Trophoblast cell (in vitro differentiated cells and primary cell): ENCODE measurements at regions not wholly inside any gene's neighbourhood (a gene's known extent, or its start where the extent isn't known, plus 50 kb on each side); places are given as distances from the start of the nearest gene placed in this dataset.

Source experiments
- DNase-seq, 2 donors: peaks; one replicate each; pipeline ENCODE4 v3.0.0-alpha.2; 2016
- H2AFZ ChIP-seq: 2 replicates; pipeline ENCODE4 v1.6.1; 2013; ENCODE audit warnings: low read length, moderate library complexity, mild to moderate bottlenecking; ENCODE audit not compliant: insufficient read depth, poor library complexity
- H2AK5ac ChIP-seq: 2 replicates; pipeline ENCODE4 v1.6.1; 2013; ENCODE audit warnings: mild to moderate bottlenecking, low read length
- H2BK120ac ChIP-seq: 2 replicates; pipeline ENCODE4 v1.6.1; 2013; ENCODE audit warnings: low read length, mild to moderate bottlenecking, moderate library complexity; ENCODE audit not compliant: insufficient read depth, poor library complexity
- H2BK12ac ChIP-seq: 2 replicates; pipeline ENCODE4 v1.6.1; 2013; ENCODE audit warnings: mild to moderate bottlenecking, low read length, moderate library complexity
- H2BK5ac ChIP-seq: 2 replicates; pipeline ENCODE4 v1.6.1; 2013; ENCODE audit warnings: low read length, low read depth, moderate library complexity, mild to moderate bottlenecking; ENCODE audit not compliant: poor library complexity
- H3K14ac ChIP-seq: 2 replicates; pipeline ENCODE4 v1.6.1; 2013; ENCODE audit warnings: mild to moderate bottlenecking, low read length
- H3K18ac ChIP-seq: 2 replicates; pipeline ENCODE4 v1.6.1; 2013; ENCODE audit warnings: mild to moderate bottlenecking, low read length
- H3K23ac ChIP-seq: 2 replicates; pipeline ENCODE4 v1.6.1; 2013; ENCODE audit warnings: low read length
- H3K27ac ChIP-seq: 2 replicates; pipeline ENCODE4 v1.5.1; 2013; ENCODE audit warnings: low read depth, mild to moderate bottlenecking, inconsistent platforms, low read length, moderate library complexity
- H3K27me3 ChIP-seq: 2 replicates; pipeline ENCODE4 v1.6.1; 2013; ENCODE audit warnings: inconsistent platforms, mild to moderate bottlenecking, low read length, moderate library complexity; ENCODE audit not compliant: insufficient read depth
- H3K36me3 ChIP-seq, 2 experiments: 1 replicate in 1 of 2; 2 replicates in 1 of 2; pipeline ENCODE4 v1.6.1; 2013; ENCODE audit warnings: low read length in 2 of 2, mild to moderate bottlenecking in 2 of 2, moderate library complexity in 1 of 2; ENCODE audit not compliant: insufficient read depth in 2 of 2, control insufficient read depth in 1 of 2
- H3K4ac ChIP-seq: 2 replicates; pipeline ENCODE4 v1.6.1; 2013; ENCODE audit warnings: low read depth, mild to moderate bottlenecking, low read length, moderate library complexity
- H3K4me1 ChIP-seq, 2 experiments: 1 replicate in 1 of 2; 2 replicates in 1 of 2; pipeline ENCODE4 v1.6.1; 2013; ENCODE audit warnings: low read length in 2 of 2, mild to moderate bottlenecking in 2 of 2, moderate library complexity in 1 of 2; ENCODE audit not compliant: insufficient read depth in 2 of 2, control insufficient read depth in 1 of 2
- H3K4me2 ChIP-seq: 2 replicates; pipeline ENCODE4 v1.6.1; 2013; ENCODE audit warnings: inconsistent platforms, mild to moderate bottlenecking, low read length, moderate library complexity
- H3K4me3 ChIP-seq: 2 replicates; pipeline ENCODE4 v1.5.1; 2013; ENCODE audit warnings: mild to moderate bottlenecking, low read depth, low read length, inconsistent platforms
- H3K79me1 ChIP-seq: one replicate; pipeline ENCODE4 v1.6.1; 2013; ENCODE audit warnings: low read length
- H3K79me2 ChIP-seq: 2 replicates; pipeline ENCODE4 v1.6.1; 2013; ENCODE audit warnings: low read length, mild to moderate bottlenecking; ENCODE audit not compliant: control insufficient read depth, insufficient read depth, poor library complexity
- H3K9ac ChIP-seq: 2 replicates; pipeline ENCODE4 v1.6.1; 2013; ENCODE audit warnings: mild to moderate bottlenecking, low read length
- H3K9me3 ChIP-seq: 2 replicates; pipeline ENCODE4 v1.6.1; 2013; ENCODE audit warnings: low read depth, mild to moderate bottlenecking, control low read depth, inconsistent platforms, low read length; ENCODE audit not compliant: insufficient read depth
- H4K12ac ChIP-seq: 2 replicates; pipeline ENCODE4 v1.6.1; 2013; ENCODE audit warnings: low read depth, mild to moderate bottlenecking, low read length, moderate library complexity
- H4K8ac ChIP-seq: 2 replicates; pipeline ENCODE4 v1.6.1; 2013; ENCODE audit warnings: low read depth, mild to moderate bottlenecking, low read length, moderate library complexity
- H4K91ac ChIP-seq: one replicate; pipeline ENCODE4 v1.6.1; 2013; ENCODE audit warnings: low read depth, mild to moderate bottlenecking, low read length, moderate library complexity
- WGBS: extraction: QIAGEN DNeasy Blood & Tissue Kit; methylation state at CpG from one replicate; pipeline ENCODE4 v1.1.7; 2013; ENCODE audit warnings: missing lambda C conversion rate; ENCODE audit not compliant: insufficient read length, insufficient coverage; ENCODE audit errors: extremely low coverage; 5-methylcytosine and 5-hydroxymethylcytosine counted together

GRCh38 chr1:80966266-80966665, 834.5 kb upstream of the ADGRL2 start:
- Histone ChIP-seq H3K36me3 (no peaks in the 10 kb centered on the region), H2BK120ac (no peak overlapping the region), H3K79me1 (no peaks in the 10 kb centered on the region), H4K12ac (no peak overlapping the region), H3K23ac (no peak overlapping the region), H3K27ac (no peak overlapping the region), H3K4ac (no peak overlapping the region), H3K27me3 (no peaks in the 10 kb centered on the region), H4K8ac (no peak overlapping the region), H2BK5ac (no peak overlapping the region), H2AFZ (no peak overlapping the region), H2BK12ac (no peak overlapping the region), H3K14ac (no peak overlapping the region), H2AK5ac (no peak overlapping the region), H3K4me2 (no peak overlapping the region), H4K91ac (no peak overlapping the region), H3K4me3 (no peak overlapping the region), H3K9me3 (no peaks in the 10 kb centered on the region), H3K18ac (no peak overlapping the region), H3K79me2 (no peaks in the 10 kb centered on the region), H3K4me1 (no peaks in the 10 kb centered on the region), H3K9ac (no peak overlapping the region)
- WGBS = no CpG with 5 or more reads among the region's 1 CpG
- DNase-seq = no peak

DNA sequence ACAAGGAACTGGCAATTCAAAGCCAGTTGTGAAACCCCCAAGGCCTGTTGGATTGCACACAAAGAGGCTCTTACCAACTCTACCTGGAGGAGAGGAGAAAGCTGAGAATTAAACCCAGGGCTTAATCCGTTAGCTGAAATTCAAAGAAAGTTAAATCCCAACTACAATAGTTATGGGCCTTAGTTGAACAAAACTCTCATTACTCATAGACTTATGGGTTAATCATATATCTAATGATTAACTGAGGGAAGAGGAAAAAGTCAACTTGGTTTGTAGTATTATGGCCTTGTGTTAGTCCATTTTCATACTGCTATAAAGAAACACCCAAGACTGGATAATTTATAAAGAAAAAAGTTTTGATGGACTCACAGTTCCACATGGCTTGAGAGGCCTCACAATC, 838.2 kb upstream of the ADGRL2 start:
- no peak overlapping the region for H4K8ac ChIP-seq
- no peak overlapping the region for H2AK5ac ChIP-seq
- no peak overlapping the region for H3K4me3 ChIP-seq
- no peaks in the 10 kb centered on the region for H3K4me1 ChIP-seq
- no peaks in the 10 kb centered on the region for H3K27me3 ChIP-seq
- no peaks in the 10 kb centered on the region for H3K9me3 ChIP-seq
- DNase-seq = no peak
- H4K91ac ChIP-seq = no peak overlapping the region
- no peak overlapping the region for H3K18ac ChIP-seq
- H3K9ac ChIP-seq = no peak overlapping the region
- no peak overlapping the region for H4K12ac ChIP-seq
- no peaks in the 10 kb centered on the region for H3K79me2 ChIP-seq
- H2BK5ac ChIP-seq = no peak overlapping the region
- H3K27ac ChIP-seq = no peak overlapping the region
- H3K14ac ChIP-seq = no peak overlapping the region
- H3K23ac ChIP-seq = no peak overlapping the region
- H3K79me1 ChIP-seq = no peaks in the 10 kb centered on the region
- H2BK120ac ChIP-seq = no peak overlapping the region
- no peak overlapping the region for H2BK12ac ChIP-seq
- no peak overlapping the region for H3K4me2 ChIP-seq
- no CpG with 5 or more reads among the region's 1 CpG for WGBS
- no peak overlapping the region for H3K4ac ChIP-seq
- no peak overlapping the region for H2AFZ ChIP-seq
- no peaks in the 10 kb centered on the region for H3K36me3 ChIP-seq

DNA sequence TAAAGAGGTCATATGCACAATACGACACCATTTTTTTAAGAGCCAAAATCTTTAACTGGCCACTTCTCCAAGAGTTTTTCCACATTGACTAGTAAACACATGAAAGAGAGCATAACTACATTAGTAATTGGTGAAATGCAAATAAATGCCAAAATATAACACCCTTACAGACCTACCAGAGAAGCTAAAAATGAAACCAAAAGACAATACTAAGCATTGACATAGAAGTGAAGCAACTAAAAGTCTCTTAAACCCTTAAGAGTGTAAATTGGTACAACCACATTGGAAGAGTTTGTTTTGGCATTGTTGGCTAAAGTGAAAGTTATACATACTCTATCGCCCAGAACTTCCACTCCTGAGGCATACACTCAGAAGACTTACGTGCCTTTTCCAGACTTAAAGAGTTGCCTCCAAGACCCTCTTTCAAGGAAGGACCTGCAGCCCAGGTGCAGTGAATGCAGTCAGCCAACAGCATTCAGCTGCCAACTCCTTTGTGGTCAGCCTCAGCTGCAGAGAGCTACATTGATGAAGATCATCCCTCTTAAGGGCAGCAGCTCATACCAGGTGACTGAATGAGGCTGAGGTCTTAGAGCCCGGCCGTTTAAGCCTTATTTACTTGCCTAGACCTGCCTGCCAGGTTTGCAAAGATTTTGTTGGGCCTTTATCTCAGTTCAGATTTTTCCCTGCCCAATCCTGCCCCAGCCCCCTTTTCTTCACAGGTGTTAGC, 839.1 kb upstream of the ADGRL2 start:
- Histone ChIP-seq H2BK12ac (no peak overlapping the region), H3K4me3 (no peak overlapping the region), H3K79me1 (no peaks in the 10 kb centered on the region), H2BK120ac (no peak overlapping the region), H3K9ac (no peak overlapping the region), H3K23ac (no peak overlapping the region), H3K4me1 (no peaks in the 10 kb centered on the region), H3K14ac (no peak overlapping the region), H3K18ac (no peak overlapping the region), H3K27me3 (no peaks in the 10 kb centered on the region), H4K91ac (no peak overlapping the region), H3K4me2 (no peak overlapping the region), H3K36me3 (no peaks in the 10 kb centered on the region), H2BK5ac (no peak overlapping the region), H3K27ac (no peak overlapping the region), H3K79me2 (no peaks in the 10 kb centered on the region), H3K4ac (no peak overlapping the region), H4K8ac (no peak overlapping the region), H2AFZ (no peak overlapping the region), H3K9me3 (no peaks in the 10 kb centered on the region), H4K12ac (no peak overlapping the region), H2AK5ac (no peak overlapping the region)
- no CpG with 5 or more reads among the region's 5 CpGs for WGBS
- no peak for DNase-seq

DNA sequence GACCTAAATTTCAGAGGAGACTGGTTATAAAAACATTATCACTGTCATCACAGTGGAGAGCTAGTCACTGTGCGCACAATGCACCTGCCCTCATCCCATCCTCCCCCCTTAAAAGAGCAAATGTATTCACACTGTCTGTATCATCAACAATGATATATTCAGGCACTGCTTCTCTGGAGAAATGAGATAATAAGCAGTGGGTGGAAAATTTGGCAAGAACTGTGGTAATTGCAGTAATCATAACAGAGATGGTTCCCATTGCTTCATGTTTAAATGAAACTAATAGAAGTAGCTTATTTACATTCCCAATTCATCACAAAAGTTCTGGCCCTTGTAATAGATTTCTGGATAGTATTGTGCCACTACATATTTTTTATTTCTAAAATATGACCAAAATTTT, 867.4 kb upstream of the ADGRL2 start:
- no peak overlapping the region for H3K4me2 ChIP-seq
- no peak overlapping the region for H3K4me3 ChIP-seq
- no peak overlapping the region for H3K9ac ChIP-seq
- no peak overlapping the region for H3K14ac ChIP-seq
- no peak overlapping the region for H2BK5ac ChIP-seq
- no CpG with 5 or more reads among the region's 1 CpG for WGBS
- H4K12ac ChIP-seq = no peak overlapping the region
- H3K79me2 ChIP-seq = no peaks in the 10 kb centered on the region
- no peak overlapping the region for H3K18ac ChIP-seq
- no peak overlapping the region for H3K4ac ChIP-seq
- no peak overlapping the region for H3K27ac ChIP-seq
- no peak overlapping the region for H4K8ac ChIP-seq
- H2AK5ac ChIP-seq = no peak overlapping the region
- no peaks in the 10 kb centered on the region for H3K79me1 ChIP-seq
- H3K23ac ChIP-seq = peak overlapping the region; percentile 10
- peaks cover 5% of the 10 kb centered on the region for H3K9me3 ChIP-seq
- no peaks in the 10 kb centered on the region for H3K36me3 ChIP-seq
- no peak overlapping the region for H2BK12ac ChIP-seq
- no peak for DNase-seq
- no peak overlapping the region for H2AFZ ChIP-seq
- H2BK120ac ChIP-seq = no peak overlapping the region
- no peaks in the 10 kb centered on the region for H3K4me1 ChIP-seq
- H3K27me3 ChIP-seq = no peaks in the 10 kb centered on the region
- no peak overlapping the region for H4K91ac ChIP-seq
